ACC112 (cell line): ENCODE measurements at regions not wholly inside any gene's neighbourhood (a gene's known extent, or its start where the extent isn't known, plus 50 kb on each side); places are given as distances from the start of the nearest gene placed in this dataset.

Experiments used
- H2AFZ ChIP-seq: fragments of 200-600 bp; sonication (generic); one replicate; pipeline ENCODE4 v1.6.0; 2017; ENCODE audit warnings: antibody characterized with exemption, low read length; ENCODE audit not compliant: unreplicated experiment
- H3K27ac ChIP-seq: fragments of 200-600 bp; sonication (generic); 2 replicates; pipeline ENCODE4 v1.5.1; 2014; ENCODE audit warnings: low read depth, mild to moderate bottlenecking, antibody characterized with exemption, low read length, moderate library complexity
- H3K27me3 ChIP-seq: fragments of 200-600 bp; sonication (generic); 2 replicates; pipeline ENCODE4 v1.6.1; 2014; ENCODE audit warnings: mild to moderate bottlenecking, antibody characterized with exemption, low read length, moderate library complexity, mixed read lengths; ENCODE audit not compliant: insufficient read depth
- H3K36me3 ChIP-seq: fragments of 200-600 bp; sonication (generic); 2 replicates; pipeline ENCODE4 v1.6.1; 2016; ENCODE audit warnings: mild to moderate bottlenecking, antibody characterized with exemption, low read length, moderate library complexity, mixed read lengths; ENCODE audit not compliant: insufficient read depth
- H3K4me1 ChIP-seq: fragments of 200-600 bp; sonication (generic); one replicate; pipeline ENCODE4 v1.6.1; 2016; ENCODE audit warnings: low read length, mixed read lengths; ENCODE audit not compliant: insufficient read depth, unreplicated experiment, control insufficient read depth
- H3K4me3 ChIP-seq: fragments of 200-600 bp; sonication (generic); 2 replicates; pipeline ENCODE4 v1.5.1; 2014; ENCODE audit warnings: mild to moderate bottlenecking, low read depth, low read length
- H3K79me2 ChIP-seq: fragments of 200-600 bp; sonication (generic); one replicate; pipeline ENCODE4 v1.6.0; 2016; ENCODE audit warnings: low read length; ENCODE audit not compliant: control insufficient read depth, unreplicated experiment, insufficient read depth

- Histone ChIP-seq H3K4me1 (no peaks in the 10 kb centered on the region), H3K27me3 (peaks cover 44% of the 10 kb centered on the region), H3K79me2 (no peaks in the 10 kb centered on the region), H2AFZ (no peak overlapping the region), H3K27ac (no peak overlapping the region), H3K4me3 (no peak overlapping the region), H3K36me3 (no peaks in the 10 kb centered on the region)
These were observed 326.1 kb downstream of the HNRNPD start for GRCh38 chr4:82047731-82048130.

DNA sequence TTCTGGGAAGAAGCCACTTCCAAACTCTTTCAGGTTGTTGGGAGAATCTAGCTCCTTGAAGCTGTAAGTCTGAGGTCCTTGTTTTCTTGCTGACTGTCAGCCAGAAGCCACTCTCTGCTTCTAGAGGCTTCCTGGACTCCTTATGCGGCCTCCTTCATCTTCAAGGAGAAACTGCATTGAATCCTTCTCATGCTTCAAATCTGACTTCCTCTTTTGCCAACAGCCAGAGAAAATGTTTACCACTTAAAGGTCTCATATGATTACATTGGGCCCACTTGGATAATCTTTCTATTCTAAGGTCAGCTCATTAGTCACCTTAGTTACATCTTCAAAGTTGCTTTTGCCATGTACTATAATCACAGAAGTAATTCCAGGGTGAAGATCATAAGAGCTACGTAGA, 327.0 kb downstream of the HNRNPD start:
- no peak overlapping the region for H3K27ac ChIP-seq
- no peak overlapping the region for H3K4me3 ChIP-seq
- no peak overlapping the region for H2AFZ ChIP-seq
- peaks cover 54% of the 10 kb centered on the region for H3K27me3 ChIP-seq
- H3K36me3 ChIP-seq: no peaks in the 10 kb centered on the region
- no peaks in the 10 kb centered on the region for H3K79me2 ChIP-seq
- no peaks in the 10 kb centered on the region for H3K4me1 ChIP-seq

- Histone ChIP-seq H3K4me1 (no peaks in the 10 kb centered on the region), H3K27ac (no peak overlapping the region), H3K27me3 (peaks cover 64% of the 10 kb centered on the region), H2AFZ (no peak overlapping the region), H3K4me3 (no peak overlapping the region), H3K79me2 (no peaks in the 10 kb centered on the region), H3K36me3 (no peaks in the 10 kb centered on the region)
These were observed 328.5 kb downstream of the HNRNPD start for GRCh38 chr4:82045267-82045666.

- peak overlapping the region; percentile 24 for H2AFZ ChIP-seq
- peak overlapping the region; percentile 40 for H3K4me3 ChIP-seq
- H3K79me2 ChIP-seq: no peaks in the 10 kb centered on the region
- no peaks in the 10 kb centered on the region for H3K36me3 ChIP-seq
- no peak overlapping the region for H3K27ac ChIP-seq
- no peaks in the 10 kb centered on the region for H3K4me1 ChIP-seq
- H3K27me3 ChIP-seq: peaks cover 64% of the 10 kb centered on the region
These were observed 329.4 kb downstream of the HNRNPD start for GRCh38 chr4:82044141-82044993.

GRCh38 chr4:82043809-82044137, 330.0 kb downstream of the HNRNPD start:
- Histone ChIP-seq H3K27me3 (peaks cover 64% of the 10 kb centered on the region), H3K27ac (no peak overlapping the region), H3K36me3 (no peaks in the 10 kb centered on the region), H2AFZ (peak overlapping the region; percentile 24), H3K4me1 (no peaks in the 10 kb centered on the region), H3K4me3 (0 out of 2 replicates have a peak overlapping the region, but pooled peaks have one; percentile 40), H3K79me2 (no peaks in the 10 kb centered on the region)

DNA sequence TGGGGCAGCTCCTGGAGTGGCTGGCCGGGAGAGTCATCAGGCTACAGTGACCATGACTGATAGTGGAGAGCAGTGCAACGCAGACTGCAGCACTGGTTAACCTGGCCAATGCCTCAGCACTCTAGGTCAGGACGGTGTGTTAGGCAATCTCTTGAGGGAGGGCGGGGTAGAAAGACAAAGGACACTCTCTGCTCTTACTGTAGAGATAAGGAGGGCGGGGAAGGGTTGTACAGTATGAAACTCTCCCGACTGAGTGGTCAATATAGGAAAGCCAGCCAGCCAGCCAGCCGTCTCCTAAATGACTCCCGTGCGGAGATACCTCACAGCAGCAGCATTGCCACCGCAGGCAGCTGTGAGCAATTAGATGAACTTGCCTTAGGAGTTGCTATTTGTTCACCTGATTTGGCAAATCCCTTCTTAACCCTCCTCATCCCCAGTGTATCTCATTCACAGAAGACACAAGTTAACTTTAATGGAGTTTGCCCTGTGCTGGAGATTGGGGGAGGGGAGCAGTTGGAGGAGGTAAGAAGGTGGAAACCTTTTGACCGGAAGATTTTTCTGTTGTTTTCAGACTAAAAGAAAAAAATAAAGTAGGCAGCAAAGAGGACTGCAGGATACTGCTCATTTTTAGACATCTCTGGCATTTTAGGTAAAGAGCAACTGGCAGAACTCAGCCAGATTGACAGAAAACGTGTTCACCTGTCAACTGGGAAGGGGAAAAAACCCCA, 330.5 kb downstream of the HNRNPD start:
- Histone ChIP-seq H3K4me1 (no peaks in the 10 kb centered on the region), H3K4me3 (0 out of 2 replicates have a peak overlapping the region, but pooled peaks have one; percentile 40), H2AFZ (no peak overlapping the region), H3K27me3 (peaks cover 64% of the 10 kb centered on the region), H3K79me2 (no peaks in the 10 kb centered on the region), H3K27ac (no peak overlapping the region), H3K36me3 (no peaks in the 10 kb centered on the region)

DNA sequence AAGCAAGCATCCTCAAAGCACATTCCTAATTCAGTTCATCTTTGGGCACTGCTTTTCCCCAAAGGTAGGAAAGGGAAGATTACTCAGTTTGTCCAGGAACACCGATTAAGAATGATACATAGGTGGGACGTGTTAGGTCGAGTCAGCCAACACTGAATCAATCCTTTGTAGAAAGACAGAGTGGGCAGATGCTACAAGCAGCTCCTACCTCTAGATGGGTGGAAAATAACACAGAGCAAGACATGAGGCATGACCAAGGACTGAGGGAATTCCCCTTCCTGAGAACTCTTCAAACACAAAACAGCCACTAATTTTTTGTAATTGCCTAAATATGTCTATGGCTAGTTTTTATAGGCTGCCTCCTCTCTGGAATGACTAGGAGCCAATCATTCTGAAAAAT, 331.7 kb downstream of the HNRNPD start:
- H3K27ac ChIP-seq: no peak overlapping the region

GRCh38 chr4:82038936-82039335, 334.9 kb downstream of the HNRNPD start:
- Histone ChIP-seq H3K27me3 (peaks cover 32% of the 10 kb centered on the region), H3K79me2 (no peaks in the 10 kb centered on the region), H2AFZ (no peak overlapping the region), H3K36me3 (no peaks in the 10 kb centered on the region), H3K4me1 (no peaks in the 10 kb centered on the region), H3K27ac (no peak overlapping the region), H3K4me3 (no peak overlapping the region)

More for the DNA sequence above, 331.7 kb downstream of the HNRNPD start:
- Histone ChIP-seq H3K36me3 (no peaks in the 10 kb centered on the region), H3K27me3 (peaks cover 61% of the 10 kb centered on the region), H3K79me2 (no peaks in the 10 kb centered on the region), H2AFZ (no peak overlapping the region), H3K4me3 (no peak overlapping the region), H3K4me1 (no peaks in the 10 kb centered on the region)

DNA sequence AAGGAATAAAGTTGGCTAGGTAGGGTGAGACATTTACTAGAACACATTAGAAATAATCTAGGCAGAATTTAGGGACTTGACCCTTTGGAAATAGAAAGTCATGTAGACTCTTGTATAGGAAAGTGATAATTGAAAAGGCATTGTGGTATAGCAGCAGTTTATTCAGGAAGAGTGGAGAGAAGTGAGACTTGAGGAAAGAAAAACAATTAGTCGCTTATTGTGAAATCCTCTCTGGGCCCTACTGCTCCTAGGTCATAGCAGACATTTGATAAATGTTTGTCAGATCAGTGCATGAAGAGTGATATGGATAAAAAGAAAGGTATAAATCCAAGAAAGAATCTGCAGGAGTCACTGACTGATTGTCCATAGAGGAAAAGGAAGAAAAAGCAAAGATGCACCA, 337.6 kb downstream of the HNRNPD start:
- Histone ChIP-seq H3K4me1 (no peaks in the 10 kb centered on the region), H3K36me3 (no peaks in the 10 kb centered on the region), H3K27ac (no peak overlapping the region), H3K4me3 (no peak overlapping the region), H3K79me2 (no peaks in the 10 kb centered on the region), H3K27me3 (peaks cover 6% of the 10 kb centered on the region; the same call in 1 of the 2 replicates), H2AFZ (no peak overlapping the region)

GRCh38 chr4:82034878-82035277, 338.9 kb downstream of the HNRNPD start:
- no peaks in the 10 kb centered on the region for H3K79me2 ChIP-seq
- H3K27ac ChIP-seq: no peak overlapping the region
- H3K4me3 ChIP-seq: no peak overlapping the region

DNA sequence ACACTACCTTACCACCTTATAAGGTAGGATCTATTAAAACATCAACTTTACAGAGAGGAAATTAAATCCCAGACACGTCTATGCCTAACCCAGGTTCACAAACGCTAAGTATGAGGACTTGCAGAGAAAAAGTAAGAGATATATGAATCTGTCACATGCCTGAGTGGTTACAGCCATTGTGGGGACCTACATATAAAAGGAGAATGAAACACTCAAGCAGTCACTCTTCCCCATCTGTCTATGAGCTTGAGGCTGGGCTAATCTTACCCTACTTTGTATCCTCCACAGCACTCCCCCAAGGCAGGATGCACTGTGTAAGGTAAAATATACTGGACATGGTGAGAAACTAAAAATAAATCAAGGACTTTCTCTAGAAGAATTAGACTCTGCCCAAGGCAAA, 339.9 kb downstream of the HNRNPD start:
- no peak overlapping the region for H3K27ac ChIP-seq
- H3K27me3 ChIP-seq: no peaks in the 10 kb centered on the region
- no peak overlapping the region for H2AFZ ChIP-seq
- H3K79me2 ChIP-seq: no peaks in the 10 kb centered on the region
- no peak overlapping the region for H3K4me3 ChIP-seq
- H3K4me1 ChIP-seq: no peaks in the 10 kb centered on the region
- no peaks in the 10 kb centered on the region for H3K36me3 ChIP-seq

More at GRCh38 chr4:82034878-82035277, 338.9 kb downstream of the HNRNPD start:
- Histone ChIP-seq H3K4me1 (no peaks in the 10 kb centered on the region), H2AFZ (no peak overlapping the region), H3K27me3 (no peaks in the 10 kb centered on the region), H3K36me3 (no peaks in the 10 kb centered on the region)
